ENCODE measurements at regions not wholly inside any gene's neighbourhood (a gene's known extent, or its start where the extent isn't known, plus 50 kb on each side); places are given as distances from the start of the nearest gene placed in this dataset.
"Not testable (repeated sequence)": the region's sequence is repeated elsewhere in the genome, so short reads cannot be mapped to it uniquely, and the experiment has no call there.

DNA sequence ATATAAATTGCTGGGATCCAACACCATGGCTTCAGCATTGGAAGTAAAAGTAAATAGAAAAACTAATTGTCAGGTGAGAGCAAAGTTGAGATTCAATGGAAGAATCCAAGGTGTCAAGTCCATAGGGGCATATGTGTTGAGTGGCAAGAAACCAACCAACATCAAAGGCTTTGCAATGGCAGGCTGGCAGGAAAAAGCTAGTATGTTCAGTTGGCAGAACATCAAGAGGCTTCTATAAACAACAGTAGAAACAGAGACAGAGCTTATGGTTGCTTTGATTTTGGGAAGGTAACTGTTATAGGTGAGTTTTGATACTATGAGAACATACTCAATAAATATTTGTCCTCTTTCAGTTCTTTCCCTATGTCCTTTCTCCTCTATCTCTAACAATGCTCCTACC lies 553.7 kb upstream of the MDGA2 start:
- no peaks in the 10 kb centered on the region for H3K4me1 ChIP-seq (replicated peaks in 1 of 2)
- no peaks in the 10 kb centered on the region for H3K27me3 ChIP-seq
- DNase-seq: no peak
- no peaks in the 10 kb centered on the region for H3K36me3 ChIP-seq (replicated peaks in 1 of 2)
- H3K9me3 ChIP-seq (replicated peaks in 1 of 3): no peaks in the 10 kb centered on the region
- TF ChIP-seq, protein P1, sequence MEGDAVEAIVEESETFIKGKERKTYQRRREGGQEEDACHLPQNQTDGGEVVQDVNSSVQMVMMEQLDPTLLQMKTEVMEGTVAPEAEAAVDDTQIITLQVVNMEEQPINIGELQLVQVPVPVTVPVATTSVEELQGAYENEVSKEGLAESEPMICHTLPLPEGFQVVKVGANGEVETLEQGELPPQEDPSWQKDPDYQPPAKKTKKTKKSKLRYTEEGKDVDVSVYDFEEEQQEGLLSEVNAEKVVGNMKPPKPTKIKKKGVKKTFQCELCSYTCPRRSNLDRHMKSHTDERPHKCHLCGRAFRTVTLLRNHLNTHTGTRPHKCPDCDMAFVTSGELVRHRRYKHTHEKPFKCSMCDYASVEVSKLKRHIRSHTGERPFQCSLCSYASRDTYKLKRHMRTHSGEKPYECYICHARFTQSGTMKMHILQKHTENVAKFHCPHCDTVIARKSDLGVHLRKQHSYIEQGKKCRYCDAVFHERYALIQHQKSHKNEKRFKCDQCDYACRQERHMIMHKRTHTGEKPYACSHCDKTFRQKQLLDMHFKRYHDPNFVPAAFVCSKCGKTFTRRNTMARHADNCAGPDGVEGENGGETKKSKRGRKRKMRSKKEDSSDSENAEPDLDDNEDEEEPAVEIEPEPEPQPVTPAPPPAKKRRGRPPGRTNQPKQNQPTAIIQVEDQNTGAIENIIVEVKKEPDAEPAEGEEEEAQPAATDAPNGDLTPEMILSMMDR (IDR thresholded peaks at IDR 0.05): no peak
- TF ChIP-seq POLR2A (IDR thresholded peaks at IDR 0.05): no peak
- intact Hi-C loops (cut with DNase I): no loop called here
- no peak overlapping the region for H3K27ac ChIP-seq
- H3K4me3 ChIP-seq: no peak overlapping the region

GRCh38 chr14:48193893-48194292 lies 518.5 kb upstream of the MDGA2 start:
- no peak for TF ChIP-seq POLR2A (IDR thresholded peaks at IDR 0.05)
- TF ChIP-seq, protein P1 (IDR thresholded peaks at IDR 0.05): no peak
- Histone ChIP-seq H3K4me1 (replicated peaks in 1 of 2) (no peaks in the 10 kb centered on the region), H3K27ac (no peak overlapping the region), H3K27me3 (no peaks in the 10 kb centered on the region), H3K4me3 (no peak overlapping the region), H3K9me3 (replicated peaks in 1 of 3) (no peaks in the 10 kb centered on the region), H3K36me3 (replicated peaks in 1 of 2) (no peaks in the 10 kb centered on the region)
- DNase-seq: no peak
- 86 to 89% (median 87%) methylated on average over 13 of the region's 13 CpGs for WGBS, 4 donors
- intact Hi-C loops (cut with DNase I): no loop called here

DNA sequence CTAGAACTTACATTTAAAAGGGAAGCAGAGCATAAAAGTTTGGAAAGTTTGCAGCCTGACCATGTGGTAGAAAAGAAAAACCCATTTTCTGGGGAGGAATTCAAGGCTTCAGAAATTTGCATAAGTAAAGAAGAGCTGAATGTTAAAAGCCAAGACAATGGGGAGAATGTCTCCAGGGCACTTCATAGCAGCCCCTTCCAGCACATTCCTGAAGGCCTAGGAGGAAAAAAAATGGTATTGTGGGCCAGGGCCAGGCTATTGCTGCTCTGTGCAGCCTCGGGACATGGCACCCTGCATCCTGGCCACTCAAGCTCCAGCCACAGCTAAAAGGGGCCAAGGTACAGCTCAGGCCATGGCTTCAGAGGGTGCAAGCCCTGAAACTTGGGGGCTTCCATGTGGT lies 474.2 kb upstream of the MDGA2 start:
- H3K27me3 ChIP-seq; H3K27ac ChIP-seq; intact Hi-C loops (cut with DNase I); DNase-seq; H3K36me3 ChIP-seq (replicated peaks in 1 of 2); H3K4me1 ChIP-seq (replicated peaks in 1 of 2); H3K9me3 ChIP-seq (replicated peaks in 1 of 3); H3K4me3 ChIP-seq: not testable (repeated sequence)
- WGBS, 4 donors: 90 to 100% (median 93%) methylated on average over 1 of the region's 1 CpG

DNA sequence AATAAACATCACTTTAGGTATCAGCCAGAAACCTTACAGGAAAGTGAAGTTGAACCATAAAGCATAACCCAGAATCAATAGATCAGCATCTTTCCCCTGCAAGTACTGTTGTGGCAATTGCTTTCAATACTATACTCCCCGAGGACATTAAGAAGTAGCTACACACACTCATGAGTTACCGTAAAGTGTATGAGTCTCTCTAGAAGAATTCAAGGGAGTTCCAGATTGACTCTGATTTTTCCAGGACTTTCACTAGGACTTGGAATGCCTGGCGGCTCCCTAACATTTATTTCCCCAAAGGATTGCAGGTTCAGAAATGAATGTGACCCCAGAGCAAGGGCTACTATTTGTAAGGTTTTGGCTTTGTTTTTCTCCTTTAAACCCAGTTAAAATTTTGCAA lies 465.4 kb upstream of the MDGA2 start:
- Histone ChIP-seq H3K9me3 (replicated peaks in 1 of 3) (no peaks in the 10 kb centered on the region), H3K4me3 (no peak overlapping the region), H3K36me3 (replicated peaks in 1 of 2) (no peaks in the 10 kb centered on the region), H3K4me1 (replicated peaks in 1 of 2) (no peaks in the 10 kb centered on the region), H3K27me3 (no peaks in the 10 kb centered on the region), H3K27ac (no peak overlapping the region)
- intact Hi-C loops (cut with DNase I): no loop called here
- 86 to 93% (median 91%) methylated on average over 3 of the region's 3 CpGs for WGBS, 4 donors
- DNase-seq: no peak
- TF ChIP-seq, protein P1 (IDR thresholded peaks at IDR 0.05): no peak
- TF ChIP-seq POLR2A (IDR thresholded peaks at IDR 0.05): no peak

DNA sequence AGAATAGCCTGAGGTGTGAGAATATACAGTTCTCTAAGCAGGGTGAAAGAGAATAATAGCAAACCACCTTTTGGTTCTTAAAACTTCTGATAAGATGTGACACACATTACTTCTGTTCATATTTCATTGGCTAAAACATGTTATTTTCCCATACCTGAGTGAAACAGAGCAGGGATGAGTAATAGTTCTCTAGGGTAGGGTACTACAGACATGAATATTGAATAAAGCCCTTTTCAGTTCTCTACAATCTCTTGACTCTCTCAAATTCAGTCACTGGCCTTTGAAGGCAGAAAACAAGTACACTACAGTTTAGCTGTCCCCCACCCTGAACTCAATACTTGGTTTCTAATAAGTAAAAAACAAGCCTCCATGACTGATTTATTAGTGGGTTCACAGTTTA lies 454.1 kb upstream of the MDGA2 start:
- DNase-seq: no peak
- H3K27me3 ChIP-seq: no peaks in the 10 kb centered on the region
- H3K4me3 ChIP-seq: no peak overlapping the region
- H3K27ac ChIP-seq: no peak overlapping the region
- no peaks in the 10 kb centered on the region for H3K9me3 ChIP-seq (replicated peaks in 1 of 3)
- no peak for TF ChIP-seq POLR2A (IDR thresholded peaks at IDR 0.05)
- H3K36me3 ChIP-seq (replicated peaks in 1 of 2): no peaks in the 10 kb centered on the region
- H3K4me1 ChIP-seq (replicated peaks in 1 of 2): peaks cover 12 to 14% of the 10 kb centered on the region in 2 donors
- intact Hi-C loops (cut with DNase I): no loop called here

Data from adrenal gland (tissue), 9 donors.